ENCODE measurements at regions not wholly inside any gene's neighbourhood (a gene's known extent, or its start where the extent isn't known, plus 50 kb on each side); places are given as distances from the start of the nearest gene placed in this dataset.

GRCh38 chr22:47297261-47298016, 535.0 kb downstream of the TBC1D22A start (continued):
- no peak for TF ChIP-seq CTCF (conservative IDR thresholded peaks at IDR 0.05; ENCODE audit: low read depth in 2 of 2)
- no peak for TF ChIP-seq ZNF331 (CRISPR knock-in tag; IDR thresholded peaks at IDR 0.05; ENCODE audit: low read depth)
- no peak for TF ChIP-seq ZNF114 (CRISPR knock-in tag; IDR thresholded peaks at IDR 0.05)
- no peak for TF ChIP-seq CREB1 (CRISPR knock-in tag; IDR thresholded peaks at IDR 0.05; ENCODE audit: low read depth)

- no peaks in the 10 kb centered on the region for H3K79me2 ChIP-seq (replicated peaks; ENCODE audit: insufficient read depth)
- no peak overlapping the region for H3K4me2 ChIP-seq
- no peak overlapping the region for H3K4me3 ChIP-seq
- Mint-ChIP-seq H3K27ac (no peak overlapping the region), H3K27me3 (ENCODE audit: insufficient read depth, low read depth, poor library complexity) (peaks cover 8% of the 10 kb centered on the region), H3K4me1 (no peaks in the 10 kb centered on the region), H3K36me3 (ENCODE audit: low read depth) (peaks cover 66% of the 10 kb centered on the region), H3K4me3 (no peak overlapping the region), H3K9me3 (peaks cover 89% of the 10 kb centered on the region; the same call in 2 of the 3 replicates)
- H3K9me2 ChIP-seq (ENCODE audit: insufficient read depth) = no peaks in the 10 kb centered on the region
- no peaks in the 10 kb centered on the region for H3K27me3 ChIP-seq (ENCODE audit: insufficient read depth)
- no peaks in the 10 kb centered on the region for H3K36me3 ChIP-seq (ENCODE audit: insufficient read depth)
- H3F3A ChIP-seq (replicated peaks; ENCODE audit: low read depth) = no peaks in the 10 kb centered on the region
- no peaks in the 10 kb centered on the region for H4K20me1 ChIP-seq (replicated peaks; ENCODE audit: insufficient read depth)
- H2AFZ ChIP-seq = no peak overlapping the region
- DNase-seq (ENCODE audit: low spot score) (peak; percentile 0), ATAC-seq (no peak)
- no peak overlapping the region for H3K27ac ChIP-seq (ENCODE audit: low read depth)
- no peaks in the 10 kb centered on the region for H3K4me1 ChIP-seq (ENCODE audit: insufficient read depth)
- TF ChIP-seq ZNF462 (CRISPR knock-in tag; IDR thresholded peaks at IDR 0.05) = no peak
- no peak for TF ChIP-seq REST (IDR thresholded peaks at IDR 0.05; ENCODE audit: unreplicated experiment)
- TF ChIP-seq CREB1 (CRISPR knock-in tag; IDR thresholded peaks at IDR 0.05; ENCODE audit: low read depth) = no peak
- TF ChIP-seq EZH2 (IDR thresholded peaks at IDR 0.05; ENCODE audit: low read depth, unreplicated experiment) = no peak
- no peak for TF ChIP-seq CTCF (conservative IDR thresholded peaks at IDR 0.05; ENCODE audit: low read depth in 2 of 2)
- TF ChIP-seq ZNF331 (CRISPR knock-in tag; IDR thresholded peaks at IDR 0.05; ENCODE audit: low read depth) = no peak
Measured at GRCh38 chr22:47296405-47297260, 534.2 kb downstream of the TBC1D22A start.

All from GM23338 (cell line).